T47D (cell line): ENCODE measurements at regions not wholly inside any gene's neighbourhood (a gene's known extent, or its start where the extent isn't known, plus 50 kb on each side); places are given as distances from the start of the nearest gene placed in this dataset.

ENCODE experiments used
- DNase-seq, 2 experiments: peaks; one replicate each; pipeline versions ENCODE4 v3.0.0 to v3.0.0-alpha.2; 2011 to 2012; ENCODE audit warnings: low read depth in 1 of 2, low spot score in 1 of 2
- JUND ChIP-seq: IDR thresholded peaks from 2 replicates; pipeline ENCODE4 v1.6.1; 2012; ENCODE audit warnings: low read depth
- in situ Hi-C: cut with HindIII; loops from 2 replicates; pipeline ENCODE4 v1.10.0; 2016; ENCODE audit warnings: low sequenced_read_pairs, low pct_unique_long_range_greater_than_20kb

GRCh38 chr13:75052616-75053015 is 429.4 kb downstream of the TBC1D4 start:
- no peak for TF ChIP-seq JUND
- in situ Hi-C loops: no loop called here
- DNase-seq: no peak

GRCh38 chr13:75050419-75051046 is 431.4 kb downstream of the TBC1D4 start:
- in situ Hi-C loops: no loop called here
- no peak for TF ChIP-seq JUND
- no peak for DNase-seq

- in situ Hi-C loops: no loop called here
- no peak for TF ChIP-seq JUND
- no peak for DNase-seq
Measured at GRCh38 chr13:75049735-75050335, 432.1 kb downstream of the TBC1D4 start.

GRCh38 chr13:75042807-75043206 is 439.2 kb downstream of the TBC1D4 start:
- no peak for DNase-seq
- in situ Hi-C loops: no loop called here
- TF ChIP-seq JUND: no peak

GRCh38 chr13:75038393-75039113 is 443.4 kb downstream of the TBC1D4 start:
- in situ Hi-C loops: no loop called here
- no peak for DNase-seq
- no peak for TF ChIP-seq JUND

GRCh38 chr13:75025956-75026355 is 456.0 kb downstream of the TBC1D4 start:
- no peak for DNase-seq
- in situ Hi-C loops: no loop called here
- TF ChIP-seq JUND: no peak

GRCh38 chr13:75024602-75025001 is 457.4 kb downstream of the TBC1D4 start:
- no peak for DNase-seq
- in situ Hi-C loops: no loop called here
- no peak for TF ChIP-seq JUND

GRCh38 chr13:75023609-75024008 is 458.4 kb downstream of the TBC1D4 start:
- TF ChIP-seq JUND: no peak
- in situ Hi-C loops: no loop called here
- DNase-seq: no peak

- in situ Hi-C loops: no loop called here
- TF ChIP-seq JUND: no peak
- no peak for DNase-seq
Measured at GRCh38 chr13:75021151-75021550, 460.8 kb downstream of the TBC1D4 start.

GRCh38 chr13:75016225-75016624 is 465.7 kb downstream of the TBC1D4 start:
- no peak for DNase-seq
- TF ChIP-seq JUND: no peak

GRCh38 chr13:75013818-75014217 is 468.2 kb downstream of the TBC1D4 start:
- in situ Hi-C loops: no loop called here
- TF ChIP-seq JUND: no peak
- no peak for DNase-seq

More at GRCh38 chr13:75016225-75016624, 465.7 kb downstream of the TBC1D4 start:
- in situ Hi-C loops: no loop called here

GRCh38 chr13:75010941-75011340 is 471.0 kb downstream of the TBC1D4 start:
- in situ Hi-C loops: no loop called here
- no peak for TF ChIP-seq JUND
- DNase-seq: no peak

- no peak for DNase-seq
- in situ Hi-C loops: no loop called here
- TF ChIP-seq JUND: no peak
Measured at GRCh38 chr13:75008926-75009325, 473.0 kb downstream of the TBC1D4 start.
